Small intestine (tissue), 7 donors: ENCODE measurements at regions not wholly inside any gene's neighbourhood (a gene's known extent, or its start where the extent isn't known, plus 50 kb on each side); places are given as distances from the start of the nearest gene placed in this dataset.

ENCODE experiments used
- DNase-seq, 2 donors: peaks; one replicate each; pipeline versions ENCODE4 v3.0.0 to v3.0.0-alpha.2; 2013
- FAIRE-seq: peaks from 2 replicates; lab custom pipeline; 2012; peaks lifted over from hg19 to GRCh38; lab: Jason Lieb, UNC
- H3K27ac ChIP-seq, 3 donors: one replicate each; pipeline ENCODE4 v1.5.1; 2013; ENCODE audit warnings: low read length in 2 of 3, mild to moderate bottlenecking in 2 of 3, control low read depth in 1 of 3, inconsistent platforms in 1 of 3, low read depth in 1 of 3, moderate library complexity in 1 of 3
- H3K27me3 ChIP-seq, 3 donors: one replicate each; pipeline ENCODE4 v1.6.1; 2013; ENCODE audit warnings: low read length in 3 of 3, inconsistent platforms in 1 of 3; ENCODE audit not compliant: control insufficient read depth in 3 of 3, insufficient read depth in 3 of 3
- H3K36me3 ChIP-seq, 3 donors: one replicate each; pipeline ENCODE4 v1.6.1; 2013; ENCODE audit warnings: low read length in 3 of 3, inconsistent platforms in 1 of 3, low read depth in 1 of 3, mild to moderate bottlenecking in 1 of 3, moderate library complexity in 1 of 3; ENCODE audit not compliant: control insufficient read depth in 3 of 3, insufficient read depth in 2 of 3
- H3K4me1 ChIP-seq, 3 donors: one replicate each; pipeline ENCODE4 v1.6.1; 2013; ENCODE audit warnings: low read length in 2 of 3, inconsistent platforms in 1 of 3, low read depth in 1 of 3, mild to moderate bottlenecking in 1 of 3, moderate library complexity in 1 of 3; ENCODE audit not compliant: control insufficient read depth in 3 of 3, insufficient read depth in 2 of 3
- H3K4me3 ChIP-seq, 3 donors: one replicate each; pipeline ENCODE4 v1.5.1; 2013; ENCODE audit warnings: low read length in 3 of 3, control low read depth in 1 of 3, inconsistent platforms in 1 of 3, low read depth in 1 of 3, mild to moderate bottlenecking in 1 of 3, moderate library complexity in 1 of 3
- H3K9me3 ChIP-seq, 2 donors: one replicate each; pipeline ENCODE4 v1.6.1; 2013; ENCODE audit warnings: low read depth in 1 of 2, low read length in 1 of 2; ENCODE audit not compliant: control insufficient read depth in 2 of 2, insufficient read depth in 1 of 2
- WGBS, 3 donors: extraction: QIAGEN DNeasy Blood & Tissue Kit; methylation state at CpG; one replicate each; pipeline ENCODE4 v1.1.7; 2013; 5-methylcytosine and 5-hydroxymethylcytosine counted together
- donor health status: healthy with polysubstance abuse.
- donor health status: control.
- donor health status: control.
- donor health status: Bipolar disorder and iron deficiency.
- donor health status: healthy.

- FAIRE-seq, result no peak
- DNase-seq, result no peak
- H3K9me3 ChIP-seq, result no peaks in the 10 kb centered on the region
- no peak overlapping the region for H3K27ac ChIP-seq
- WGBS, 3 donors, result 69 to 76% (median 72%) methylated on average over 6 of the region's 6 CpGs
- no peaks in the 10 kb centered on the region for H3K4me1 ChIP-seq
- H3K27me3 ChIP-seq, result no peaks in the 10 kb centered on the region
- H3K4me3 ChIP-seq, result no peak overlapping the region
- H3K36me3 ChIP-seq, result no peaks in the 10 kb centered on the region
Observed at GRCh38 chr3:157931517-157931916, 174.7 kb downstream of the SHOX2 start.

- Histone ChIP-seq H3K9me3 (no peaks in the 10 kb centered on the region), H3K27me3 (no peaks in the 10 kb centered on the region), H3K27ac (no peak overlapping the region), H3K36me3 (no peaks in the 10 kb centered on the region), H3K4me3 (no peak overlapping the region), H3K4me1 (no peaks in the 10 kb centered on the region)
- FAIRE-seq (no peak), DNase-seq (no peak)
- 58 to 70% (median 59%) methylated on average over 4 of the region's 4 CpGs for WGBS, 3 donors
Observed at GRCh38 chr3:157930000-157930780, 176.0 kb downstream of the SHOX2 start.

- Histone ChIP-seq H3K27me3 (no peaks in the 10 kb centered on the region), H3K4me1 (no peaks in the 10 kb centered on the region), H3K27ac (no peak overlapping the region), H3K36me3 (no peaks in the 10 kb centered on the region), H3K4me3 (no peak overlapping the region), H3K9me3 (no peaks in the 10 kb centered on the region)
- no peak for FAIRE-seq
- no peak for DNase-seq
- WGBS, 3 donors, result 78 to 87% (median 86%) methylated on average over 8 of the region's 8 CpGs
Observed at GRCh38 chr3:157926822-157927221, 179.4 kb downstream of the SHOX2 start.

GRCh38 chr3:157922614-157923013 lies 183.6 kb downstream of the SHOX2 start:
- Histone ChIP-seq H3K4me3 (no peak overlapping the region), H3K4me1 (no peaks in the 10 kb centered on the region), H3K9me3 (no peaks in the 10 kb centered on the region), H3K36me3 (no peaks in the 10 kb centered on the region), H3K27me3 (no peaks in the 10 kb centered on the region), H3K27ac (no peak overlapping the region)
- DNase-seq, result no peak
- 82 to 91% (median 84%) methylated on average over 1 of the region's 1 CpG for WGBS, 3 donors
- no peak for FAIRE-seq

GRCh38 chr3:157921811-157922210 lies 184.4 kb downstream of the SHOX2 start:
- H3K4me1 ChIP-seq, result no peaks in the 10 kb centered on the region
- no peaks in the 10 kb centered on the region for H3K36me3 ChIP-seq
- H3K27me3 ChIP-seq, result no peaks in the 10 kb centered on the region
- no peak for DNase-seq
- H3K4me3 ChIP-seq, result no peak overlapping the region
- no peak overlapping the region for H3K27ac ChIP-seq
- 59 to 82% (median 72%) methylated on average over 3 of the region's 3 CpGs for WGBS, 3 donors
- no peak for FAIRE-seq
- no peaks in the 10 kb centered on the region for H3K9me3 ChIP-seq

- Histone ChIP-seq H3K36me3 (no peaks in the 10 kb centered on the region), H3K27ac (no peak overlapping the region), H3K27me3 (no peaks in the 10 kb centered on the region), H3K9me3 (no peaks in the 10 kb centered on the region), H3K4me3 (no peak overlapping the region), H3K4me1 (no peaks in the 10 kb centered on the region)
- WGBS, 3 donors, result 79 to 82% (median 80%) methylated on average over 19 of the region's 19 CpGs
- DNase-seq (no peak), FAIRE-seq (no peak)
Observed at GRCh38 chr3:157920822-157921700, 185.2 kb downstream of the SHOX2 start.

GRCh38 chr3:157919319-157919887 lies 186.8 kb downstream of the SHOX2 start:
- 70 to 86% (median 79%) methylated on average over 2 of the region's 2 CpGs for WGBS, 3 donors
- Histone ChIP-seq H3K9me3 (no peaks in the 10 kb centered on the region), H3K27me3 (no peaks in the 10 kb centered on the region), H3K36me3 (no peaks in the 10 kb centered on the region), H3K27ac (no peak overlapping the region), H3K4me1 (no peaks in the 10 kb centered on the region), H3K4me3 (no peak overlapping the region)
- no peak for DNase-seq
- FAIRE-seq, result no peak

GRCh38 chr3:157918402-157918801 lies 187.8 kb downstream of the SHOX2 start:
- 74 to 80% (median 77%) methylated on average over 3 of the region's 3 CpGs for WGBS, 3 donors
- H3K27me3 ChIP-seq, result no peaks in the 10 kb centered on the region
- H3K36me3 ChIP-seq, result no peaks in the 10 kb centered on the region
- no peaks in the 10 kb centered on the region for H3K4me1 ChIP-seq
- H3K4me3 ChIP-seq, result no peak overlapping the region
- no peak overlapping the region for H3K27ac ChIP-seq
- FAIRE-seq, result no peak
- no peak for DNase-seq
- H3K9me3 ChIP-seq, result no peaks in the 10 kb centered on the region
